ENCODE measurements at regions not wholly inside any gene's neighbourhood (a gene's known extent, or its start where the extent isn't known, plus 50 kb on each side); places are given as distances from the start of the nearest gene placed in this dataset.

GRCh38 chr11:88042238-88042637, 133.0 kb downstream of the RAB38 start:
- TF ChIP-seq CTCF (conservative IDR thresholded peaks at IDR 0.05; ENCODE audit: low read depth, low read length) = no peak
- no peak overlapping the region for H3K4me3 ChIP-seq (ENCODE audit: low read length)
- DNase-seq (ENCODE audit: low read depth) = no peak

GRCh38 chr11:88041679-88042078, 133.6 kb downstream of the RAB38 start:
- no peak for TF ChIP-seq CTCF (conservative IDR thresholded peaks at IDR 0.05; ENCODE audit: low read depth, low read length)
- H3K4me3 ChIP-seq (ENCODE audit: low read length) = no peak overlapping the region
- no peak for DNase-seq (ENCODE audit: low read depth)

GRCh38 chr11:88040148-88040496, 135.1 kb downstream of the RAB38 start:
- TF ChIP-seq CTCF (conservative IDR thresholded peaks at IDR 0.05; ENCODE audit: low read depth, low read length) = no peak
- no peak for DNase-seq (ENCODE audit: low read depth)

GRCh38 chr11:88039476-88040147, 135.6 kb downstream of the RAB38 start:
- no peak overlapping the region for H3K4me3 ChIP-seq (ENCODE audit: low read length)
- DNase-seq (ENCODE audit: low read depth) = peak; percentile 48
- TF ChIP-seq CTCF (conservative IDR thresholded peaks at IDR 0.05; ENCODE audit: low read depth, low read length) = no peak

More at GRCh38 chr11:88040148-88040496, 135.1 kb downstream of the RAB38 start:
- H3K4me3 ChIP-seq (ENCODE audit: low read length) = no peak overlapping the region

- no peak overlapping the region for H3K4me3 ChIP-seq (ENCODE audit: low read length)
- no peak for TF ChIP-seq CTCF (conservative IDR thresholded peaks at IDR 0.05; ENCODE audit: low read depth, low read length)
- no peak for DNase-seq (ENCODE audit: low read depth)
These were observed 137.2 kb downstream of the RAB38 start for GRCh38 chr11:88038063-88038462.

GRCh38 chr11:88036701-88037100, 138.5 kb downstream of the RAB38 start:
- no peak overlapping the region for H3K4me3 ChIP-seq (ENCODE audit: low read length)
- no peak for TF ChIP-seq CTCF (conservative IDR thresholded peaks at IDR 0.05; ENCODE audit: low read depth, low read length)

GRCh38 chr11:88035271-88035670, 140.0 kb downstream of the RAB38 start:
- no peak overlapping the region for H3K4me3 ChIP-seq (ENCODE audit: low read length)
- peak; percentile 35 for DNase-seq (ENCODE audit: low read depth)
- TF ChIP-seq CTCF (conservative IDR thresholded peaks at IDR 0.05; ENCODE audit: low read depth, low read length) = no peak

More at GRCh38 chr11:88036701-88037100, 138.5 kb downstream of the RAB38 start:
- no peak for DNase-seq (ENCODE audit: low read depth)
